ENCODE measurements at regions not wholly inside any gene's neighbourhood (a gene's known extent, or its start where the extent isn't known, plus 50 kb on each side); places are given as distances from the start of the nearest gene placed in this dataset.

GRCh38 chr7:85074-85882 lies 107.1 kb upstream of the FAM20C start:
- intact Hi-C loops (cut with DNase I): no loop called here
- no peaks in the 10 kb centered on the region for H3K4me1 ChIP-seq (ENCODE audit: control insufficient read depth in 1 of 2, insufficient read depth in 2 of 2, low read length in 2 of 2)
- ATAC-seq (ENCODE audit: low FRiP score): no peak
- H3K27ac ChIP-seq (ENCODE audit: low read depth in 1 of 2, low read length in 2 of 2): no peak overlapping the region
- H3K4me3 ChIP-seq (ENCODE audit: low read length in 2 of 2): no peak overlapping the region
- WGBS, 2 donors: 80 to 85% methylated on average over 19 of the region's 19 CpGs
- no peak for DNase-seq
- no peaks in the 10 kb centered on the region for H3K36me3 ChIP-seq (ENCODE audit: control insufficient read depth in 1 of 2, insufficient read depth in 2 of 2, low read length in 1 of 2)
- no peaks in the 10 kb centered on the region for H3K9me3 ChIP-seq (ENCODE audit: control insufficient read depth, low read length)
- H3K27me3 ChIP-seq (ENCODE audit: control insufficient read depth in 1 of 2, insufficient read depth in 2 of 2, low read length in 1 of 2): no peaks in the 10 kb centered on the region

GRCh38 chr7:85883-86515 lies 106.4 kb upstream of the FAM20C start:
- WGBS, 2 donors: 88 to 94% methylated on average over 9 to 11 of the region's 11 CpGs
- intact Hi-C loops (cut with DNase I): no loop called here
- Histone ChIP-seq H3K9me3 (ENCODE audit: control insufficient read depth, low read length) (no peaks in the 10 kb centered on the region), H3K27me3 (ENCODE audit: control insufficient read depth in 1 of 2, insufficient read depth in 2 of 2, low read length in 1 of 2) (no peaks in the 10 kb centered on the region), H3K27ac (ENCODE audit: low read depth in 1 of 2, low read length in 2 of 2) (no peak overlapping the region), H3K4me1 (ENCODE audit: control insufficient read depth in 1 of 2, insufficient read depth in 2 of 2, low read length in 2 of 2) (no peaks in the 10 kb centered on the region), H3K36me3 (ENCODE audit: control insufficient read depth in 1 of 2, insufficient read depth in 2 of 2, low read length in 1 of 2) (no peaks in the 10 kb centered on the region), H3K4me3 (ENCODE audit: low read length in 2 of 2) (no peak overlapping the region)
- ATAC-seq (ENCODE audit: low FRiP score): no peak
- DNase-seq: peak in 1 of 2 donors; percentile 35

- H3K4me3 ChIP-seq (ENCODE audit: low read length in 2 of 2): no peak overlapping the region
- no peak overlapping the region for H3K27ac ChIP-seq (ENCODE audit: low read depth in 1 of 2, low read length in 2 of 2)
- 94% methylated on average over 7 of the region's 7 CpGs for WGBS, 2 donors
- H3K36me3 ChIP-seq (ENCODE audit: control insufficient read depth in 1 of 2, insufficient read depth in 2 of 2, low read length in 1 of 2): no peaks in the 10 kb centered on the region
- DNase-seq (no peak), ATAC-seq (ENCODE audit: low FRiP score) (no peak)
- H3K4me1 ChIP-seq (ENCODE audit: control insufficient read depth in 1 of 2, insufficient read depth in 2 of 2, low read length in 2 of 2): no peaks in the 10 kb centered on the region
- H3K9me3 ChIP-seq (ENCODE audit: control insufficient read depth, low read length): no peaks in the 10 kb centered on the region
- intact Hi-C loops (cut with DNase I): no loop called here
- H3K27me3 ChIP-seq (ENCODE audit: control insufficient read depth in 1 of 2, insufficient read depth in 2 of 2, low read length in 1 of 2): no peaks in the 10 kb centered on the region
Measured at GRCh38 chr7:86629-87028, 105.7 kb upstream of the FAM20C start.

GRCh38 chr7:87047-87446 lies 105.3 kb upstream of the FAM20C start:
- no peak overlapping the region for H3K27ac ChIP-seq (ENCODE audit: low read depth in 1 of 2, low read length in 2 of 2)
- H3K36me3 ChIP-seq (ENCODE audit: control insufficient read depth in 1 of 2, insufficient read depth in 2 of 2, low read length in 1 of 2): no peaks in the 10 kb centered on the region
- no peaks in the 10 kb centered on the region for H3K4me1 ChIP-seq (ENCODE audit: control insufficient read depth in 1 of 2, insufficient read depth in 2 of 2, low read length in 2 of 2)
- intact Hi-C loops (cut with DNase I): no loop called here
- ATAC-seq (ENCODE audit: low FRiP score) (no peak), DNase-seq (no peak)
- H3K4me3 ChIP-seq (ENCODE audit: low read length in 2 of 2): no peak overlapping the region
- no peaks in the 10 kb centered on the region for H3K9me3 ChIP-seq (ENCODE audit: control insufficient read depth, low read length)
- no peaks in the 10 kb centered on the region for H3K27me3 ChIP-seq (ENCODE audit: control insufficient read depth in 1 of 2, insufficient read depth in 2 of 2, low read length in 1 of 2)
- 89 to 92% methylated on average over 5 of the region's 5 CpGs for WGBS, 2 donors

DNA sequence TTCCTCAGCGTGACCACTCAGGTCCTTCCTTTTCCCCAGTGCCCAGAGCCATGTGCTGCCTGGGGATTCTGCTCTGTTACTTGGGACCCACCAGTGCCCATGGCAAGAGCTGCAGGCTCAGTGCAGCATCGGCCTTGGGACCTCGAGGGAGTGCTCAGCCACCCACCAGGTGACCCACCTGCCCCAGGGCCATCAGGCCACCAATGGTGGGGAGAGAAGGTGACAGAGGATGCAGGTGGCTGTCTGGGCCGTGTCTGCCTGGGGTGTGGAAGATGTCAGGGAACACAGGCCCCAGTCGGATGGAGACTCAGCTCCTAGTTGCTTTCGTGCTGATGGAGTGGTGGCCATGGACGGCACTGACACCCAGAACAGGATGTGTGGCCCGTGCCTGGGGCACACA lies 104.7 kb upstream of the FAM20C start:
- DNase-seq: no peak
- no peaks in the 10 kb centered on the region for H3K4me1 ChIP-seq (ENCODE audit: control insufficient read depth in 1 of 2, insufficient read depth in 2 of 2, low read length in 2 of 2)

GRCh38 chr7:88095-88926 lies 104.1 kb upstream of the FAM20C start:
- no peaks in the 10 kb centered on the region for H3K4me1 ChIP-seq (ENCODE audit: control insufficient read depth in 1 of 2, insufficient read depth in 2 of 2, low read length in 2 of 2)
- no peaks in the 10 kb centered on the region for H3K9me3 ChIP-seq (ENCODE audit: control insufficient read depth, low read length)
- intact Hi-C loops (cut with DNase I): no loop called here
- H3K27me3 ChIP-seq (ENCODE audit: control insufficient read depth in 1 of 2, insufficient read depth in 2 of 2, low read length in 1 of 2): no peaks in the 10 kb centered on the region
- H3K27ac ChIP-seq (ENCODE audit: low read depth in 1 of 2, low read length in 2 of 2): peak overlapping the region in 1 of 2 donors; percentile 9
- peak in 1 of 2 donors; percentile 68 for DNase-seq
- H3K4me3 ChIP-seq (ENCODE audit: low read length in 2 of 2): no peak overlapping the region
- no peak for ATAC-seq (ENCODE audit: low FRiP score)
- WGBS, 2 donors: 92 to 93% methylated on average over 26 to 27 of the region's 27 CpGs
- no peaks in the 10 kb centered on the region for H3K36me3 ChIP-seq (ENCODE audit: control insufficient read depth in 1 of 2, insufficient read depth in 2 of 2, low read length in 1 of 2)

More for the DNA sequence above, 104.7 kb upstream of the FAM20C start:
- ATAC-seq (ENCODE audit: low FRiP score): no peak
- intact Hi-C loops (cut with DNase I): no loop called here
- Histone ChIP-seq H3K36me3 (ENCODE audit: control insufficient read depth in 1 of 2, insufficient read depth in 2 of 2, low read length in 1 of 2) (no peaks in the 10 kb centered on the region), H3K4me3 (ENCODE audit: low read length in 2 of 2) (no peak overlapping the region), H3K27me3 (ENCODE audit: control insufficient read depth in 1 of 2, insufficient read depth in 2 of 2, low read length in 1 of 2) (no peaks in the 10 kb centered on the region), H3K9me3 (ENCODE audit: control insufficient read depth, low read length) (no peaks in the 10 kb centered on the region), H3K27ac (ENCODE audit: low read depth in 1 of 2, low read length in 2 of 2) (no peak overlapping the region)
- 95 to 96% methylated on average over 8 of the region's 8 CpGs for WGBS, 2 donors

- no peak for ATAC-seq (ENCODE audit: low FRiP score)
- DNase-seq: no peak
- H3K36me3 ChIP-seq (ENCODE audit: control insufficient read depth in 1 of 2, insufficient read depth in 2 of 2, low read length in 1 of 2): no peaks in the 10 kb centered on the region
- peak overlapping the region in 1 of 2 donors; percentile 9 for H3K27ac ChIP-seq (ENCODE audit: low read depth in 1 of 2, low read length in 2 of 2)
- no peak overlapping the region for H3K4me3 ChIP-seq (ENCODE audit: low read length in 2 of 2)
- H3K27me3 ChIP-seq (ENCODE audit: control insufficient read depth in 1 of 2, insufficient read depth in 2 of 2, low read length in 1 of 2): no peaks in the 10 kb centered on the region
- no peaks in the 10 kb centered on the region for H3K9me3 ChIP-seq (ENCODE audit: control insufficient read depth, low read length)
- intact Hi-C loops (cut with DNase I): no loop called here
- WGBS, 2 donors: 83 to 91% methylated on average over 6 of the region's 6 CpGs
- H3K4me1 ChIP-seq (ENCODE audit: control insufficient read depth in 1 of 2, insufficient read depth in 2 of 2, low read length in 2 of 2): no peaks in the 10 kb centered on the region
Measured at GRCh38 chr7:88927-89231, 103.5 kb upstream of the FAM20C start.

DNA sequence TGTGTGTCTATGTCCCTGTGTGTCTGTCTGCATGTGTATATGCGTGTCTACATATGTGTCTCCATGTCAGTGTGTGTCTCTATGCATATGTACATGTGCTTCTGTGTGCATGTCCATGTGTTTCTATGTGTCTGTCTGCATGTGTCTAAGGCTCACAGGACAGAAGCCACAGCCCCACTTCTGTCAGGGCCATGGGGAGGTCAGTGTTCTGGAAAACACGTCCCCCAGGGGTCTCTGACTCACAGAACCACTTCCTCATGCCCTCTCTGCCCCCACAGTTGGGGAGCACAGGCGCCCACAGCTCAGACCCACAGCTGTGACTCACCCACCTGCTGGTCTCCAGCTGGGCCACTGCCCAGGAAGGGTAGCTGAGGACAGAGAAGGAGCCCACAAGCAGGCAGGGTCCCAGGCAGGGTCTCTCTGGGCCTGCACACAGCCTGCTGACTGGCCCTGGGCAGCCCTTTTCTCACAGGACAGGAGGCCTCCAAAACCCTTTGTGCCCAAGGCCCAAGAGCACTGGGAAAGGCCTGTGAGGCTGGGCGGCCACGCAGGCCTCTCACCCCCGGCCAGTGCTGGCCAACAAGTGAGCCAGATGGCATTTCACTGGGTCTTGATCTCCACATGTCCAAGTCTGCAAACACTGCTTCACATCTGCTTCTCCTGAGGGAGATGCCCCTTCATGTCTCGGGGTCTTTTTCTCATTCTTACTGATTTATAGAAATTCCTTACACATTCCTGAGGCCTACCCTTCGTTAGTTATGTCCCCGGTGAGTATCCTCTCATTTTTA lies 102.9 kb upstream of the FAM20C start:
- Histone ChIP-seq H3K27ac (ENCODE audit: low read depth in 1 of 2, low read length in 2 of 2) (peak overlapping the region in 1 of 2 donors; percentile 72), H3K4me3 (ENCODE audit: low read length in 2 of 2) (no peak overlapping the region), H3K4me1 (ENCODE audit: control insufficient read depth in 1 of 2, insufficient read depth in 2 of 2, low read length in 2 of 2) (no peaks in the 10 kb centered on the region), H3K9me3 (ENCODE audit: control insufficient read depth, low read length) (no peaks in the 10 kb centered on the region), H3K27me3 (ENCODE audit: control insufficient read depth in 1 of 2, insufficient read depth in 2 of 2, low read length in 1 of 2) (no peaks in the 10 kb centered on the region), H3K36me3 (ENCODE audit: control insufficient read depth in 1 of 2, insufficient read depth in 2 of 2, low read length in 1 of 2) (no peaks in the 10 kb centered on the region)
- intact Hi-C loops (cut with DNase I): no loop called here
- DNase-seq: peak; percentile 90 to 93
- ATAC-seq (ENCODE audit: low FRiP score): peak; percentile 73
- WGBS, 2 donors: 21 to 27% methylated on average over 9 of the region's 9 CpGs

All from aorta (tissue), 5 donors.